Epithelial cell of proximal tubule (primary cell): ENCODE measurements at regions not wholly inside any gene's neighbourhood (a gene's known extent, or its start where the extent isn't known, plus 50 kb on each side); places are given as distances from the start of the nearest gene placed in this dataset.
"Not testable (repeated sequence)": the region's sequence is repeated elsewhere in the genome, so short reads cannot be mapped to it uniquely, and the experiment has no call there.

Experiments used
- DNase-seq: peaks from one replicate; pipeline ENCODE4 v3.0.0-alpha.2; 2011; ENCODE audit warnings: low read depth
- H3K4me3 ChIP-seq: 2 replicates; pipeline ENCODE4 v1.5.1; 2011; ENCODE audit warnings: low read depth, mild to moderate bottlenecking, low read length
- CTCF ChIP-seq: conservative IDR thresholded peaks from 2 replicates; pipeline ENCODE4 v1.5.1; 2012; ENCODE audit warnings: low read depth, mild to moderate bottlenecking, low read length

- no peak for TF ChIP-seq CTCF
- H3K4me3 ChIP-seq = no peak overlapping the region
- DNase-seq = no peak
These were observed 85.2 kb upstream of the ECI2 start for GRCh38 chr6:4220558-4220957.

- not testable (repeated sequence) for DNase-seq, H3K4me3 ChIP-seq
These were observed 83.4 kb upstream of the ECI2 start for GRCh38 chr6:4218619-4219317.

- TF ChIP-seq CTCF = no peak
- no peak for DNase-seq
These were observed 77.2 kb upstream of the ECI2 start for GRCh38 chr6:4212588-4212987.

GRCh38 chr6:4210629-4211419 is 75.4 kb upstream of the ECI2 start:
- no peak overlapping the region for H3K4me3 ChIP-seq
- DNase-seq = peak; percentile 20
- TF ChIP-seq CTCF = peak; percentile 77

More at GRCh38 chr6:4212588-4212987, 77.2 kb upstream of the ECI2 start:
- no peak overlapping the region for H3K4me3 ChIP-seq

GRCh38 chr6:4209196-4209595 is 73.8 kb upstream of the ECI2 start:
- no peak overlapping the region for H3K4me3 ChIP-seq
- no peak for DNase-seq
- no peak for TF ChIP-seq CTCF

- TF ChIP-seq CTCF = no peak
- H3K4me3 ChIP-seq = no peak overlapping the region
- DNase-seq = no peak
These were observed 72.8 kb upstream of the ECI2 start for GRCh38 chr6:4208158-4208557.

- DNase-seq, H3K4me3 ChIP-seq: not testable (repeated sequence)
These were observed 68.5 kb upstream of the ECI2 start for GRCh38 chr6:4203642-4204417.
